H1 (cell line): ENCODE measurements at regions not wholly inside any gene's neighbourhood (a gene's known extent, or its start where the extent isn't known, plus 50 kb on each side); places are given as distances from the start of the nearest gene placed in this dataset.

Experiments
- CTCF ChIA-PET: fragments of 300-600 bp; sonication (Branson Sonifier 250); formaldehyde crosslinking; loops from one replicate; lab custom pipeline; 2021; ENCODE audit not compliant: partially characterized antibody; lab: Charles Lee
- POLR2A ChIA-PET: fragments of 300-600 bp; sonication (Branson Sonifier 250); formaldehyde crosslinking; loops from one replicate; lab custom pipeline; 2021; ENCODE audit warnings: inconsistent platforms; ENCODE audit not compliant: partially characterized antibody; lab: Charles Lee
- DNase-seq, 2 experiments: peaks; one replicate each; pipeline versions ENCODE4 v3.0.0 to v3.0.0-alpha.2; 2010 to 2022; ENCODE audit warnings: low spot score in 2 of 2, low read depth in 1 of 2, mixed read lengths in 1 of 2
- FAIRE-seq: peaks from 2 replicates; lab custom pipeline; 2011; peaks lifted over from hg19 to GRCh38; lab: Jason Lieb, UNC
- H2AFZ ChIP-seq: 2 replicates; pipeline ENCODE4 v1.8.1; 2012; ENCODE audit warnings: low read length, inconsistent platforms
- H2AK5ac ChIP-seq: 2 replicates; pipeline ENCODE4 v1.6.1; 2013; ENCODE audit warnings: low read depth, low read length
- H2BK120ac ChIP-seq: replicated peaks from 2 replicates; pipeline ENCODE3; 2013; ENCODE audit warnings: low read depth, low read length, inconsistent platforms
- H2BK12ac ChIP-seq: 2 replicates; pipeline ENCODE4 v1.6.1; 2013; ENCODE audit warnings: low read depth, low read length
- H2BK15ac ChIP-seq: 2 replicates; pipeline ENCODE4 v1.6.1; 2013; ENCODE audit warnings: low read length
- H2BK20ac ChIP-seq: 2 replicates; pipeline ENCODE4 v1.6.1; 2013; ENCODE audit warnings: low read length
- H2BK5ac ChIP-seq: 2 replicates; pipeline ENCODE4 v1.6.1; 2013; ENCODE audit warnings: low read depth, low read length
- H3K14ac ChIP-seq: 2 replicates; pipeline ENCODE4 v1.6.1; 2013; ENCODE audit warnings: inconsistent platforms; ENCODE audit not compliant: insufficient read length
- H3K18ac ChIP-seq: 2 replicates; pipeline ENCODE4 v1.6.1; 2013; ENCODE audit warnings: low read length; ENCODE audit errors: extremely low read depth
- H3K23ac ChIP-seq: 2 replicates; pipeline ENCODE4 v1.6.1; 2013; ENCODE audit warnings: inconsistent platforms; ENCODE audit not compliant: insufficient read length
- H3K23me2 ChIP-seq: 2 replicates; pipeline ENCODE4 v1.6.1; 2013; ENCODE audit warnings: low read depth, low read length
- H3K27ac ChIP-seq: 2 replicates; pipeline ENCODE4 v1.6.1; 2011; ENCODE audit warnings: low read depth, low read length, inconsistent platforms
- H3K27me3 ChIP-seq, 4 experiments: replicated peaks in 1 of 4; 1 replicate in 1 of 4; 2 replicates in 3 of 4; pipeline versions ENCODE4 v1.6.1 to v1.8.1; 2011 to 2013; ENCODE audit warnings: low read length in 3 of 4, mild to moderate bottlenecking in 3 of 4, inconsistent platforms in 2 of 4, mixed read lengths in 2 of 4, moderate library complexity in 1 of 4; ENCODE audit not compliant: control insufficient read depth in 3 of 4, insufficient read depth in 3 of 4; ENCODE audit errors: extremely low read depth in 1 of 4
- H3K36me3 ChIP-seq, 4 experiments: 2 replicates each; pipeline versions ENCODE4 v1.6.1 to v1.8.1; 2011 to 2013; ENCODE audit warnings: mild to moderate bottlenecking in 4 of 4, low read length in 3 of 4, moderate library complexity in 2 of 4, control low read depth in 1 of 4, inconsistent platforms in 1 of 4; ENCODE audit not compliant: insufficient read depth in 4 of 4, control insufficient read depth in 2 of 4
- H3K4ac ChIP-seq: replicated peaks from 2 replicates; pipeline ENCODE3; 2013; ENCODE audit warnings: low read length, low read depth, mixed read lengths, inconsistent platforms; ENCODE audit not compliant: insufficient read length
- H3K4me1 ChIP-seq, 4 experiments: replicated peaks in 1 of 4; 1 replicate in 1 of 4; 2 replicates in 3 of 4; pipeline versions ENCODE4 v1.6.1 to v1.8.1; 2011 to 2013; ENCODE audit warnings: low read length in 3 of 4, inconsistent platforms in 2 of 4, mixed read lengths in 1 of 4; ENCODE audit not compliant: insufficient read depth in 4 of 4, control insufficient read depth in 3 of 4
- H3K4me2 ChIP-seq, 2 experiments: 2 replicates each; pipeline versions ENCODE4 v1.6.1 to v1.8.1; 2011 to 2013; ENCODE audit warnings: low read depth in 2 of 2, low read length in 2 of 2, control low read depth in 1 of 2, inconsistent platforms in 1 of 2, mild to moderate bottlenecking in 1 of 2; ENCODE audit not compliant: insufficient read depth in 1 of 2
- H3K4me3 ChIP-seq, 4 experiments: fragments of 200-600, 300-600 bp in 1 of 4; sonication (generic), shearing (Covaris generic), sonication (Bioruptor Twin) in 1 of 4; 2 replicates each; pipeline versions ENCODE4 v1.5.1 to v1.8.1; 2011 to 2016; ENCODE audit warnings: low read length in 4 of 4, low read depth in 3 of 4, control low read depth in 2 of 4, inconsistent platforms in 2 of 4, mild to moderate bottlenecking in 2 of 4, mixed read lengths in 1 of 4, moderate library complexity in 1 of 4; ENCODE audit not compliant: insufficient read depth in 2 of 4; ENCODE audit errors: extremely low read depth in 1 of 4
- H3K56ac ChIP-seq: replicated peaks from 2 replicates; pipeline ENCODE3; 2013; ENCODE audit warnings: low read depth, mild to moderate bottlenecking, mixed read lengths, low read length, inconsistent platforms; ENCODE audit not compliant: insufficient read length
- H3K79me1 ChIP-seq: 2 replicates; pipeline ENCODE4 v1.6.1; 2013; ENCODE audit warnings: low read depth, low read length, control low read depth
- H3K79me2 ChIP-seq, 2 experiments: 2 replicates each; pipeline versions ENCODE4 v1.6.1 to v1.8.1; 2012 to 2013; ENCODE audit warnings: low read length in 2 of 2, mild to moderate bottlenecking in 2 of 2, inconsistent platforms in 1 of 2; ENCODE audit not compliant: insufficient read depth in 2 of 2, control insufficient read depth in 1 of 2
- H3K9ac ChIP-seq, 4 experiments: replicated peaks in 1 of 4; 1 replicate in 1 of 4; 2 replicates in 3 of 4; pipeline versions ENCODE4 v1.6.1 to v1.8.1; 2011 to 2013; ENCODE audit warnings: low read depth in 3 of 4, low read length in 3 of 4, control low read depth in 2 of 4, mild to moderate bottlenecking in 2 of 4, moderate library complexity in 2 of 4, inconsistent platforms in 1 of 4; ENCODE audit errors: extremely low read depth in 1 of 4
- H3K9me3 ChIP-seq, 2 experiments: 2 replicates each; pipeline versions ENCODE4 v1.6.1 to v1.8.1; 2012 to 2013; ENCODE audit warnings: mild to moderate bottlenecking in 2 of 2, moderate library complexity in 2 of 2, control low read depth in 1 of 2, inconsistent platforms in 1 of 2, low read depth in 1 of 2, low read length in 1 of 2, mixed read lengths in 1 of 2; ENCODE audit not compliant: insufficient read depth in 2 of 2
- H4K20me1 ChIP-seq, 2 experiments: replicated peaks in 1 of 2; 2 replicates each; pipeline versions ENCODE3 to v1.8.1; 2011 to 2013; ENCODE audit warnings: inconsistent platforms in 2 of 2, low read length in 2 of 2, mild to moderate bottlenecking in 1 of 2; ENCODE audit not compliant: insufficient read depth in 2 of 2, control insufficient read depth in 1 of 2
- H4K5ac ChIP-seq: 2 replicates; pipeline ENCODE4 v1.6.1; 2013; ENCODE audit warnings: low read length, low read depth, mixed read lengths, inconsistent platforms; ENCODE audit not compliant: insufficient read length
- H4K8ac ChIP-seq: 2 replicates; pipeline ENCODE4 v1.8.0; 2013; ENCODE audit warnings: mild to moderate bottlenecking, moderate library complexity, low read length, inconsistent platforms; ENCODE audit not compliant: insufficient read depth; ENCODE audit errors: extremely low read depth
- H4K91ac ChIP-seq: replicated peaks from 2 replicates; pipeline ENCODE3; 2013; ENCODE audit warnings: low read length, mixed read lengths, inconsistent platforms; ENCODE audit not compliant: insufficient read length
- KDM1A ChIP-seq: fragments of 200-600, 300-600 bp; sonication (generic); IDR thresholded peaks from 2 replicates; pipeline ENCODE4 v1.7.1; 2016; ENCODE audit warnings: mild to moderate bottlenecking, low read length, borderline replicate concordance
- NANOG ChIP-seq: IDR thresholded peaks from 2 replicates; pipeline ENCODE4 v1.6.1; 2011; ENCODE audit warnings: low read length, low read depth, mild to moderate bottlenecking, inconsistent platforms; ENCODE audit not compliant: insufficient read depth, poor library complexity, severe bottlenecking
- PHF8 ChIP-seq: fragments of 200-600 bp; sonication (generic); conservative IDR thresholded peaks from 2 replicates; pipeline ENCODE4 v1.7.1; 2012; ENCODE audit warnings: low read depth, mild to moderate bottlenecking, inconsistent platforms, low read length, moderate library complexity
- POLR2A ChIP-seq, 2 experiments: IDR thresholded peaks; 1 replicate in 1 of 2; 2 replicates in 1 of 2; pipeline ENCODE4 v1.6.1; 2011; ENCODE audit warnings: low read depth in 2 of 2, low read length in 2 of 2, mild to moderate bottlenecking in 2 of 2; ENCODE audit errors: control extremely low read depth in 1 of 2
- TEAD4 ChIP-seq: IDR thresholded peaks from 2 replicates; pipeline ENCODE4 v1.6.1; 2012; ENCODE audit warnings: low read depth, low read length, inconsistent platforms, mixed read lengths
- WGBS, 2 experiments: shearing (Covaris generic) in 1 of 2; methylation state at CpG; one replicate each; pipeline versions ENCODE4 v1.1.6 to v1.1.7; 2013 to 2015; ENCODE audit warnings: low lambda C conversion rate in 2 of 2, mixed read lengths in 2 of 2, inconsistent platforms in 1 of 2, low coverage in 1 of 2, missing lambda C conversion rate in 1 of 2; ENCODE audit not compliant: insufficient replicate concordance in 2 of 2, insufficient coverage in 1 of 2, insufficient read length in 1 of 2; ENCODE audit errors: extremely low coverage in 1 of 2, missing lambda C conversion rate in 1 of 2; 5-methylcytosine and 5-hydroxymethylcytosine counted together

DNA sequence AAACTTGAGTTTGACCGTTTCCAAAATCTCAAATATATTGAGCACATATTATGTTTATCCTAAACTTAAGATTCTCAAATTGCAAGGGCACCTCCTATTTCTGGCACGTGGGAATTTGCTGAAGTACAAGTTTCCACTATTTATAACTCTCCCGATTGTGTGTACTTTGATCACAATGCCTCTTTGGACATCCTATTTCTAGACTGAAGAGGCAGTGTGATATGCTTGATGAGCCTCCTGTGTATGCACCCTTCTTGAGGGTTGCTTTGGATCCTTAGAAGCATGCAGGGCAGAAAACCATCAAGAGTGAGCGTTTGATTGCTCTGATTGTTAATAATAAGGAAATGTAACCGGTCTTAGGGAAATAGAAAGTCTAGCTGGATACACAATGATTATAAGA, 218.9 kb upstream of the RBM19 start:
- Histone ChIP-seq H3K79me1 (no peaks in the 10 kb centered on the region), H4K20me1 (no peaks in the 10 kb centered on the region), H3K56ac (no peak overlapping the region), H2BK120ac (no peak overlapping the region), H2AK5ac (no peak overlapping the region), H4K91ac (no peak overlapping the region), H3K23ac (no peak overlapping the region), H4K8ac (no peak overlapping the region), H3K23me2 (no peaks in the 10 kb centered on the region), H2AFZ (no peak overlapping the region), H2BK5ac (no peak overlapping the region), H3K27me3 (no peaks in the 10 kb centered on the region; a peak in 1 of 7 replicates), H4K5ac (no peak overlapping the region), H3K14ac (no peak overlapping the region), H3K4me3 (no peak overlapping the region), H2BK15ac (no peak overlapping the region), H2BK12ac (no peak overlapping the region), H3K79me2 (no peaks in the 10 kb centered on the region), H2BK20ac (no peak overlapping the region), H3K4me1 (peaks cover 3 to 10% (median 8%) of the 10 kb centered on the region in 4 experiments; a peak in 4 of 7 replicates), H3K36me3 (no peaks in the 10 kb centered on the region), H3K4ac (no peak overlapping the region), H3K27ac (no peak overlapping the region), H3K9me3 (no peaks in the 10 kb centered on the region), H3K4me2 (no peak overlapping the region), H3K18ac (no peak overlapping the region), H3K9ac (no peak overlapping the region)
- CTCF ChIA-PET: interaction anchor here (0.6 to 8.2 kb wide), 5 partner anchors 11 to 292 kb away, joined by 3 to 60 read pairs (median 4); no protein-coding TSS in a partner anchor
- DNase-seq (no peak), FAIRE-seq (no peak)
- POLR2A ChIA-PET: no interaction called here
- WGBS, 2 experiments: 87% methylated on average over 5 of the region's 5 CpGs; no CpG with 5 or more reads in 1 of the 2 experiments
- no peak for TF ChIP-seq POLR2A (IDR thresholded peaks at IDR 0.05; ENCODE audit: control extremely low read depth in 1 of 2, low read depth in 2 of 2, low read length in 2 of 2)
- no peak for TF ChIP-seq NANOG
- TF ChIP-seq PHF8: no peak
- no peak for TF ChIP-seq TEAD4
- no peak for TF ChIP-seq KDM1A
